Activated CD8-positive, alpha-beta T cell treated with anti-CD3 and anti-CD28 coated beads for 36 hours (primary cell): ENCODE measurements at regions not wholly inside any gene's neighbourhood (a gene's known extent, or its start where the extent isn't known, plus 50 kb on each side); places are given as distances from the start of the nearest gene placed in this dataset.

Source experiments
- ATAC-seq: fragments of 200-7000 bp; cut with Tn5 transposase; one replicate; pipeline ENCODE4 v1.10.0; 2021; ENCODE audit warnings: mild to moderate bottlenecking, moderate library complexity
- CTCF ChIA-PET: fragments of 350-600 bp; sonication (Branson Sonifier 250); formaldehyde crosslinking; loops from one replicate; lab custom pipeline; 2021; ENCODE audit warnings: antibody characterized with exemption; lab: Charles Lee
- POLR2A ChIA-PET: fragments of 350-600 bp; sonication (Branson Sonifier 250); formaldehyde crosslinking; loops from one replicate; lab custom pipeline; 2021; ENCODE audit warnings: antibody characterized with exemption; lab: Charles Lee
- DNase-seq: peaks from one replicate; pipeline ENCODE4 v3.0.0-alpha.2; 2020
- H3K27ac Mint-ChIP-seq: one replicate; pipeline ENCODE4 v1.8.0; 2021; ENCODE audit warnings: mild to moderate bottlenecking, mixed read lengths
- H3K27me3 Mint-ChIP-seq: one replicate; pipeline ENCODE4 v1.8.0; 2021; ENCODE audit warnings: mixed read lengths
- H3K36me3 Mint-ChIP-seq: one replicate; pipeline ENCODE4 v1.8.0; 2021; ENCODE audit warnings: low read depth, mixed read lengths
- H3K4me1 Mint-ChIP-seq: one replicate; pipeline ENCODE4 v1.8.0; 2021; ENCODE audit warnings: low read depth, mixed read lengths
- H3K4me3 Mint-ChIP-seq: one replicate; pipeline ENCODE4 v1.8.0; 2021; ENCODE audit warnings: mild to moderate bottlenecking, moderate library complexity, mixed read lengths
- H3K9me3 Mint-ChIP-seq: one replicate; pipeline ENCODE4 v1.8.0; 2021; ENCODE audit warnings: mixed read lengths
- CTCF ChIP-seq: fragments of 200-600 bp; IDR thresholded peaks from one replicate; pipeline ENCODE4 v1.8.0; 2022; ENCODE audit warnings: antibody characterized with exemption, mild to moderate bottlenecking
- intact Hi-C: fragments of 100-400 bp; cut with micrococcal nuclease; formaldehyde crosslinking; loops from one replicate; pipeline ENCODE4 v1.10.0; 2022

GRCh38 chr11:134730561-134731212 is 318.6 kb upstream of the B3GAT1 start:
- no peak for TF ChIP-seq CTCF
- CTCF ChIA-PET = no interaction called here

GRCh38 chr11:134730101-134730500 is 318.1 kb upstream of the B3GAT1 start:
- DNase-seq = no peak
- intact Hi-C loops = no loop called here
- ChIA-PET POLR2A (no interaction called here), CTCF (no interaction called here)
- H3K36me3 Mint-ChIP-seq = no peaks in the 10 kb centered on the region
- peaks cover 20% of the 10 kb centered on the region for H3K27me3 Mint-ChIP-seq
- ATAC-seq = no peak
- H3K4me3 Mint-ChIP-seq = no peak overlapping the region
- peaks cover 3% of the 10 kb centered on the region for H3K4me1 Mint-ChIP-seq
- TF ChIP-seq CTCF = no peak
- no peak overlapping the region for H3K27ac Mint-ChIP-seq
- H3K9me3 Mint-ChIP-seq = no peaks in the 10 kb centered on the region

More at GRCh38 chr11:134730561-134731212, 318.6 kb upstream of the B3GAT1 start:
- Mint-ChIP-seq H3K27ac (no peak overlapping the region), H3K27me3 (peaks cover 14% of the 10 kb centered on the region), H3K36me3 (no peaks in the 10 kb centered on the region), H3K9me3 (no peaks in the 10 kb centered on the region), H3K4me3 (no peak overlapping the region), H3K4me1 (peaks cover 3% of the 10 kb centered on the region)
- DNase-seq = no peak
- intact Hi-C loops = no loop called here
- POLR2A ChIA-PET = no interaction called here
- no peak for ATAC-seq

- POLR2A ChIA-PET = no interaction called here
- TF ChIP-seq CTCF = no peak
- Mint-ChIP-seq H3K27ac (no peak overlapping the region), H3K27me3 (peaks cover 21% of the 10 kb centered on the region), H3K9me3 (no peaks in the 10 kb centered on the region), H3K4me3 (no peak overlapping the region), H3K4me1 (no peaks in the 10 kb centered on the region), H3K36me3 (no peaks in the 10 kb centered on the region)
- CTCF ChIA-PET = no interaction called here
- intact Hi-C loops = no loop called here
- DNase-seq (no peak), ATAC-seq (no peak)
These were observed 316.1 kb upstream of the B3GAT1 start for GRCh38 chr11:134728186-134728585.

- Mint-ChIP-seq H3K36me3 (no peaks in the 10 kb centered on the region), H3K4me3 (no peak overlapping the region), H3K27ac (no peak overlapping the region), H3K27me3 (peaks cover 26% of the 10 kb centered on the region), H3K9me3 (no peaks in the 10 kb centered on the region), H3K4me1 (no peaks in the 10 kb centered on the region)
- POLR2A ChIA-PET = no interaction called here
- no peak for TF ChIP-seq CTCF
- no peak for DNase-seq
- ATAC-seq = no peak
- CTCF ChIA-PET = no interaction called here
- intact Hi-C loops = no loop called here
These were observed 315.6 kb upstream of the B3GAT1 start for GRCh38 chr11:134727636-134728035.

GRCh38 chr11:134727204-134727603 is 315.2 kb upstream of the B3GAT1 start:
- DNase-seq (no peak), ATAC-seq (no peak)
- peaks cover 26% of the 10 kb centered on the region for H3K27me3 Mint-ChIP-seq
- TF ChIP-seq CTCF = no peak
- H3K36me3 Mint-ChIP-seq = no peaks in the 10 kb centered on the region
- ChIA-PET CTCF (no interaction called here), POLR2A (no interaction called here)
- no peak overlapping the region for H3K4me3 Mint-ChIP-seq
- no peak overlapping the region for H3K27ac Mint-ChIP-seq
- no peaks in the 10 kb centered on the region for H3K4me1 Mint-ChIP-seq
- intact Hi-C loops = no loop called here
- no peaks in the 10 kb centered on the region for H3K9me3 Mint-ChIP-seq
